ENCODE measurements at regions not wholly inside any gene's neighbourhood (a gene's known extent, or its start where the extent isn't known, plus 50 kb on each side); places are given as distances from the start of the nearest gene placed in this dataset.
"Not testable (repeated sequence)": the region's sequence is repeated elsewhere in the genome, so short reads cannot be mapped to it uniquely, and the experiment has no call there.

DNA sequence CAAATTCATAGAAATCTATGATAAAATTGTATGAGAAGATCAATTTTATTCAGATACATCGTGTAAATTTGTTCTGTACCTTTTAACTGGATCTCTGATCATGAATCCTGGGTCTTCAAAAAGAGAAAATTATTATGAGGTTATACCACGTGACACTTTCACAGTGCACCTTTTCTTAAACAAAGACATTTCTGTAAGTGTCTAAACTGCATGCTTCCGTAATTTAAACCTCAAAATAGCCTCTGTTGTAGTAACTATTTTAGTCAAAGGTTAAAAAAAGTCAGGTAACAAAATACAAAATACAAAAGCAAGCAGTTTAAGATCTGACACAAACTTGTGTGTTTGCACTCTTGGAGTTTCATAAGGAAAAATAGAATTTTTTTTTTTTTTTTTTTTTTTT, 171.3 kb downstream of the SPIN4 start:
- DNase-seq (ENCODE audit: low spot score) = not testable (repeated sequence)

GRCh38 chrX:63176578-63176977, 174.6 kb downstream of the SPIN4 start:
- DNase-seq (ENCODE audit: low spot score) = not testable (repeated sequence)

DNA sequence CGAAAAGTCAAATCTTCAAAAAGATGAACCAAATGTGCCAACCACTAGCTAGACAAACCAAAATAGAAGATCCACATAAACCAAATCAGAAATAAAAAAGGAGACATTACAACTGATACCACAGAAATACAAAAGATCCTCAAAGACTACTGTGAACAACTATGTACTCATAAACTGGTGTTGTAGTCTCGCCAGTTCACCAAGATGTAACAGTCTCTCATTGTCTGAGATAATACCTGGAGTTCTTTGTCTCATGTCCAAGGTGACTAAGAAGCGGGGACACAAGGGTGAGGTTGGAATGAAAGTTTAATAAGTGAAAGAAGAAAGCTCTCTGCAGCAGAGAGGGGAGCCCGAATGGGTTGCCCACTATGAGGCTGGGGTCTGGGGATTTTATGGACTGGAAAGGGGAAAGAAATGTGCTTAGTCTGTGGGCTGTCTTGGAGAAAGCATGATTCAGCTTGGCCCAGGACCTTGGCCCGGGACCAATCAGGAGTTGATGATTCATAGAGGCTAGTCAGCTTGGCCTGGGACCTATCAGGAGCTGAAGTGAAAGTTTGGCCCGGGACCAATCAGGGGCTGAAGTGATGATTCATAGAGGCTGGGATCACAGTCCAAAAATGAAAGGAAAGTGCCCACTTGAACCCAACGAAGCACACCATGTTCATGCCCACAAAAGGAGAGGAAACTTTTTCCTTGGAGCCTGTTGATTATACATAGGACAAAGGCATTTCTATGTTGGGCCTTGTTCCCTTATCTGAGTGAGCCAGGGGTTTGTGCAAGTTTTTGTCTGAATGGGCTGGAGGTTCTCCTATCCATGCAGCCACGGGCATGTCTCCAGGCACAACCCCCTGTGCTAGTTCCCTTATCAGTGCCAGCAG, 177.1 kb downstream of the SPIN4 start:
- not testable (repeated sequence) for DNase-seq (ENCODE audit: low spot score)

- not testable (repeated sequence) for DNase-seq (ENCODE audit: low spot score)
Measured at GRCh38 chrX:63169416-63169815, 181.7 kb downstream of the SPIN4 start.

- not testable (repeated sequence) for DNase-seq (ENCODE audit: low spot score)
Measured at GRCh38 chrX:63168949-63169348, 182.2 kb downstream of the SPIN4 start.

GRCh38 chrX:63167002-63167401, 184.1 kb downstream of the SPIN4 start:
- not testable (repeated sequence) for DNase-seq (ENCODE audit: low spot score)

GRCh38 chrX:63160994-63161393, 190.1 kb downstream of the SPIN4 start:
- DNase-seq (ENCODE audit: low spot score) = not testable (repeated sequence)

DNA sequence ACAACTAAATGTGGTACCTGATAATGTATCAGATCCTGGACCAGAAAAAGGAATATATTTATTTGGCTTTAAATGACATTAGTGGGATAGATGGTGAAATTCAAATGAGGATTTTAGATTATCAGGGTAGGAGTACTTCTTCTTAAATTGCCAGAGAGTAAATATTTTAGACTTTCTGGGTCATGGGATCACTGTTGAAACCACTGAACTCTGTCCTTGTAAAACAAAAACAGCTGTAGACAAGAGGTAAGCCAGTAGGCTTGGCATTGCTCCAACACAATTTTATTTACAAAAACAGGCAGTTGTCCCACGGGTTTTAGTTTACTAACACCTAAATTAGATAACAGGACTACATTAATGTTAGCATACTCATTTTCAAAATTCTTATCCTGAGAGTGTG, 190.8 kb downstream of the SPIN4 start:
- not testable (repeated sequence) for DNase-seq (ENCODE audit: low spot score)

- DNase-seq (ENCODE audit: low spot score) = not testable (repeated sequence)
Measured at GRCh38 chrX:63145526-63145925, 205.6 kb downstream of the SPIN4 start.

DNA sequence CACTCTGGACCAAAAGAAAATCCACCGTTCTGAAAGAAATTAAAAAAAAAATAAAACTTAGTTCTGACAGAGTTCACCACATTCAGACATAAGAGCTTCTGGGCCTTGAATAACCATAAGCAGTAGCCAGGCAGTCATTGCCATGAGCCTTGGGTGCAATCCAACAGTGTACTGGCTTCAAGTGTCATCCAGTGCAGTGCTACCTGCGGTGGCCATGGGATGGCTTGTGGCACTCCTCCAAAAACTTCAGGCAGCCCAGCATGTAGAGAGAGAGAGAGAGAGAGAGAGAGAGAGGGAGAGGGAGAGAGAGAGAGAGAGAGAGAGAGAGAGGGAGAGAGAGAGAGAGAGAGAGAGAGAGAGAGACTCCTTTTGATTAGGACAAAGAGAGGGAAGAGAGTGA, 208.5 kb downstream of the SPIN4 start:
- DNase-seq (ENCODE audit: low spot score) = not testable (repeated sequence)

DNA sequence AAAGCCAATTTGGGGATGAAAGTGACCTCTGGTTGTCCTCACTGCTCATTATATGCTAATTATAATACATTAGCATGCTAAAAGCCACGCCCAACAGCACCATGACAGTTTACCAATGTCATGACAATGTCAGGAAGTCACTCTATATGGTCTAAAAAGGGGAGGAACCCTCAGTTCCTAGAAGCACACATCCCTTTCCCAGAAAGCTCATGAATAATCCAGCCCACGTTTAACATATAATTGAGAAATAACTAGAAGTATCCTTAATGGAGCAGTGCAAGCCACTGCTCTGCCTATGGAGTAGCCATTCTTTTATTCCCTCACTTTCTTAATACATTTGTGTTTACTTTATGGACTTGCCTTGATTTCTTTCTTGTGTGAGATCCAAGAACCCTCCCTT, 215.3 kb downstream of the SPIN4 start:
- not testable (repeated sequence) for DNase-seq (ENCODE audit: low spot score)

- peak; percentile 51 for DNase-seq (ENCODE audit: low spot score)
Measured at GRCh38 chrX:63128509-63128908, 222.6 kb downstream of the SPIN4 start.

- no peak for DNase-seq (ENCODE audit: low spot score)
Measured at GRCh38 chrX:63115196-63115595, 235.9 kb downstream of the SPIN4 start.

- DNase-seq (ENCODE audit: low spot score) = no peak
Measured at GRCh38 chrX:63101879-63102620, 249.1 kb downstream of the SPIN4 start.

DNA sequence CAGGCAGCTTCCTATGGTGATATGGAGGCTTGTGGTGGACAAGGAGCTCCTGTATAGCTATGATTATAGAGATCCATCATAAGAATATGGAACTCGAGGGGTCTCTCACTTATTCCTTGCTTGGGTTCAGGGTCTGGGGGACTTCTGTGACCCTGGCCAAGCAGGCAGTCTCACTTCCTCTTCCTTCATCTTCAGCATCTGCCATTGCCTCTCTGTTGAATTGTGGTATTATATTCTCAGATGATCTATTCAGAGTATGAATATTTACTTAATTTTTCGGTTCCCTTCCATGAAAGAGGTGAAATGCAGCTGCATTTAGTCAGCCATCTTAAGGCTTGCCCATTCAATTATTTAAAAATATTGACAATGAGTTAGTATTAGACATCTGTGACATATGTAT, 292.9 kb downstream of the SPIN4 start:
- no peak for DNase-seq (ENCODE audit: low spot score)

GRCh38 chrX:63050225-63050624, 300.9 kb downstream of the SPIN4 start:
- DNase-seq (ENCODE audit: low spot score) = peak; percentile 5

GRCh38 chrX:63032811-63033210, 318.3 kb downstream of the SPIN4 start:
- DNase-seq (ENCODE audit: low spot score) = no peak

DNA sequence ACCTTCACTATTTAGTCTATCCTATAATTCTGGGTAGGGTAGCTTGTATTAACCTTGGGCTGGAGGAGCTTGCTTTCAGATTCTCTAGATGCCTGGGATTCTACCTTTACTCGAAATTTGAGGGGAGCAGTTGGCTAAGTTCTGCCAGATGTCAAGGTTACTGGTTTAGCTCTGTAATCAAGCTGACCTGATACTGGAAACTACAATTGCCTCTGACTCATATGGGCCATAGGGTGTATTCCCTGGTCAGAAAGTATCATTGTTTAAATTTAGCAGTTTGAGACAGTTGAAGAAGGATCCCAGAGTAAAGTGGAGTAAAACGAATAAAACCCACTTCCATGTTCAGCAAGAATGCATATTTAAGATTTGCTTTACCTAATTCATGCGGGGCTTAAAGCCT, 337.6 kb downstream of the SPIN4 start:
- no peak for DNase-seq (ENCODE audit: low spot score)

DNA sequence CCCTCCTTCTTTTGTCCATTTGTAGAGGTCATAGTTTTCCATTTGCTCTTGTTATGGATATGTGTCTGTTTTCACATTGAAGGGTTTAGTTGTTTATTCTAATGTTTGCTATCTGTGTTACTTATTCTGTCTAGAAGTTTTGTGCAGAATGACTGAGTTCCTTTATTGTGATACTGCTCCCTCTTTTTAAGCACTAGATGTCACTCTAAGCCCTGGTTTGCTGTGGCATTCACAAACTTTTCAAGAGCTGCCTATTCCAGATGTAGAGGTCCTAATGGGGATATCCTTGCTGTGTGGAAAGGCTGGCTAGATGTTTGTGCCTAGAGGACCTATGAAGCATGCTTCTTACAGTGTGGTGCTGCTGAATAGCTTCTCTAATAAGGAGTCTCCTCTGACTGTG, 338.6 kb downstream of the SPIN4 start:
- peak; percentile 1 for DNase-seq (ENCODE audit: low spot score)

GRCh38 chrX:63000196-63000595, 350.9 kb downstream of the SPIN4 start:
- not testable (repeated sequence) for DNase-seq (ENCODE audit: low spot score)

All from NAMALWA (cell line).